GM20000 (cell line): ENCODE measurements at regions not wholly inside any gene's neighbourhood (a gene's known extent, or its start where the extent isn't known, plus 50 kb on each side); places are given as distances from the start of the nearest gene placed in this dataset.
"Not testable (repeated sequence)": the region's sequence is repeated elsewhere in the genome, so short reads cannot be mapped to it uniquely, and the experiment has no call there.

Experiments
- DNase-seq: peaks from one replicate; pipeline ENCODE4 v3.0.0; 2012; ENCODE audit warnings: low spot score
- CTCF ChIP-seq: IDR thresholded peaks from 2 replicates; pipeline ENCODE4 v1.5.1; 2012; ENCODE audit warnings: mild to moderate bottlenecking, control low read depth; ENCODE audit errors: extremely low read depth, missing control alignments

- no peak for TF ChIP-seq CTCF
- no peak for DNase-seq
Observed at GRCh38 chr9:74035786-74036185, 461.3 kb upstream of the RORB start.

- no peak for DNase-seq
Observed at GRCh38 chr9:74036549-74037231, 460.4 kb upstream of the RORB start.

GRCh38 chr9:74037274-74037673 lies 459.9 kb upstream of the RORB start:
- DNase-seq = no peak
- TF ChIP-seq CTCF = no peak

More at GRCh38 chr9:74036549-74037231, 460.4 kb upstream of the RORB start:
- TF ChIP-seq CTCF = no peak

GRCh38 chr9:74041588-74041987 lies 455.5 kb upstream of the RORB start:
- DNase-seq = no peak
- TF ChIP-seq CTCF = no peak

GRCh38 chr9:74044844-74045243 lies 452.3 kb upstream of the RORB start:
- DNase-seq = no peak
- no peak for TF ChIP-seq CTCF

GRCh38 chr9:74056023-74056422 lies 441.1 kb upstream of the RORB start:
- no peak for TF ChIP-seq CTCF
- no peak for DNase-seq

- DNase-seq = not testable (repeated sequence)
Observed at GRCh38 chr9:74057051-74057450, 440.1 kb upstream of the RORB start.

- TF ChIP-seq CTCF = no peak
- no peak for DNase-seq
Observed at GRCh38 chr9:74064702-74065101, 432.4 kb upstream of the RORB start.
